HepG2 (cell line): ENCODE measurements at regions not wholly inside any gene's neighbourhood (a gene's known extent, or its start where the extent isn't known, plus 50 kb on each side); places are given as distances from the start of the nearest gene placed in this dataset.

Experiments used
- ATAC-seq: fragments of 200-7000 bp; cut with Tn5 transposase; 3 replicates; pipeline ENCODE4 v1.9.1; 2020; ENCODE audit warnings: mild to moderate bottlenecking, moderate library complexity
- BruUV-seq: library from RNA; stranded (reverse); fragments of 400-500 nt; replicated peaks from 2 replicates; lab custom pipeline; 2021; lab: Mats Ljungman, UMichigan
- CTCF ChIA-PET: fragments of 300-600 bp; formaldehyde crosslinking; extraction: SDS; loops from one replicate; lab custom pipeline; 2021; ENCODE audit warnings: low total read pairs, inconsistent platforms, low intra/inter-chr PET ratio; lab: Yijun Ruan, JAX
- POLR2A ChIA-PET: fragments of 350-600 bp; sonication (Branson Sonifier 250); formaldehyde crosslinking; loops from one replicate; lab custom pipeline; 2020; ENCODE audit warnings: antibody characterized with exemption, inconsistent platforms; lab: Yijun Ruan, JAX
- DNase-seq: peaks from one replicate; pipeline ENCODE4 v3.0.0-alpha.2; 2015; ENCODE audit warnings: low spot score
- FAIRE-seq: peaks from 3 replicates; lab custom pipeline; 2011; peaks lifted over from hg19 to GRCh38; lab: Jason Lieb, UNC
- H2AFZ ChIP-seq: one replicate; pipeline ENCODE4 v1.6.1; 2011; ENCODE audit warnings: low read length, inconsistent platforms
- H3K27ac ChIP-seq: fragments of 300-600 bp; 3 replicates; pipeline ENCODE4 v1.8.0; 2011; ENCODE audit warnings: mixed run types, mild to moderate bottlenecking, mixed read lengths, low read length, inconsistent platforms; ENCODE audit not compliant: insufficient read depth; ENCODE audit errors: extremely low read length
- H3K27me3 ChIP-seq, 2 experiments: fragments of 200-600 bp in 1 of 2; 2 replicates in 1 of 2; 3 replicates in 1 of 2; pipeline versions ENCODE4 v1.6.0 to v1.8.0; 2011; ENCODE audit warnings: low read length in 2 of 2, mild to moderate bottlenecking in 2 of 2, moderate library complexity in 2 of 2, inconsistent platforms in 1 of 2; ENCODE audit not compliant: insufficient read depth in 2 of 2, control insufficient read depth in 1 of 2
- H3K36me3 ChIP-seq, 2 experiments: fragments of 200-600 bp in 1 of 2; replicated peaks in 1 of 2; 2 replicates in 1 of 2; 3 replicates in 1 of 2; pipeline versions ENCODE4 v1.5.1 to v1.8.0; 2011; ENCODE audit warnings: low read length in 2 of 2, inconsistent platforms in 1 of 2; ENCODE audit not compliant: insufficient read depth in 2 of 2, control insufficient read depth in 1 of 2
- H3K4me1 ChIP-seq: 2 replicates; pipeline ENCODE4 v1.5.1; 2012; ENCODE audit warnings: low read length, inconsistent platforms; ENCODE audit not compliant: insufficient read depth
- H3K4me2 ChIP-seq: 2 replicates; pipeline ENCODE4 v1.6.0; 2011; ENCODE audit warnings: low read depth, low read length, inconsistent platforms
- H3K4me3 ChIP-seq, 3 experiments: fragments of 200-600 bp in 1 of 3; sonication (generic), shearing (Covaris generic) in 1 of 3; replicated peaks in 1 of 3; 2 replicates each; pipeline ENCODE4 v1.5.1; 2011 to 2016; ENCODE audit warnings: low read length in 3 of 3, inconsistent platforms in 2 of 3, low read depth in 2 of 3, mild to moderate bottlenecking in 2 of 3, control low read depth in 1 of 3, mixed read lengths in 1 of 3; ENCODE audit not compliant: insufficient read depth in 1 of 3
- H3K79me2 ChIP-seq: one replicate; pipeline ENCODE4 v1.6.1; 2011; ENCODE audit warnings: low read length, inconsistent platforms; ENCODE audit not compliant: insufficient read depth
- H3K9ac ChIP-seq: 2 replicates; pipeline ENCODE4 v1.6.0; 2011; ENCODE audit warnings: mild to moderate bottlenecking, low read depth, low read length, inconsistent platforms; ENCODE audit not compliant: insufficient read depth
- H3K9me3 ChIP-seq: 2 replicates; pipeline ENCODE4 v1.5.1; 2012; ENCODE audit warnings: mild to moderate bottlenecking, low read length
- H4K20me1 ChIP-seq: 2 replicates; pipeline ENCODE4 v1.6.0; 2011; ENCODE audit warnings: inconsistent platforms, mild to moderate bottlenecking, low read length, moderate library complexity; ENCODE audit not compliant: insufficient read depth
- ARID2 ChIP-seq: sonication (generic); formaldehyde crosslinking; IDR thresholded peaks from 2 replicates; pipeline ENCODE4 v1.8.1; 2022; ENCODE audit warnings: mild to moderate bottlenecking, missing genetic modification reagents, borderline replicate concordance
- NFRKB ChIP-seq: fragments of 450-650 bp; IDR thresholded peaks from 2 replicates; pipeline ENCODE4 v1.6.1; 2017
- ZNF24 ChIP-seq: fragments of 450-650 bp; IDR thresholded peaks from 2 replicates; pipeline ENCODE4 v1.6.1; 2017; ENCODE audit warnings: antibody characterized with exemption, mild to moderate bottlenecking
- ZNF629 ChIP-seq: sonication (generic); formaldehyde crosslinking; conservative IDR thresholded peaks from 2 replicates; pipeline ENCODE4 v1.5.0; 2020; ENCODE audit warnings: missing genetic modification reagents
- WGBS: methylation state at CpG from one replicate; pipeline ENCODE4 v1.1.6; 2017; ENCODE audit warnings: low lambda C conversion rate; 5-methylcytosine and 5-hydroxymethylcytosine counted together
- in situ Hi-C: cut with HindIII; loops from 2 replicates; pipeline ENCODE4 v1.10.0; 2017; ENCODE audit warnings: low pct_unique_long_range_greater_than_20kb; ENCODE audit not compliant: extremely low pct_ligation_motif_present
- intact Hi-C: fragments of 100-400 bp; cut with micrococcal nuclease; formaldehyde crosslinking; loops from one replicate; pipeline ENCODE4 v1.10.0; 2022; ENCODE audit not compliant: unreplicated experiment
- TF ChIP-seq, protein P1 (sequence below): sonication (generic); formaldehyde crosslinking; IDR thresholded peaks from 2 replicates; pipeline ENCODE4 v1.5.1; 2020; ENCODE audit warnings: mild to moderate bottlenecking, missing genetic modification reagents, moderate library complexity
- TF ChIP-seq, protein P2 (sequence below): sonication (generic); formaldehyde crosslinking; IDR thresholded peaks from 2 replicates; pipeline ENCODE4 v1.4.0; 2020; ENCODE audit warnings: mild to moderate bottlenecking, missing genetic modification reagents

DNA sequence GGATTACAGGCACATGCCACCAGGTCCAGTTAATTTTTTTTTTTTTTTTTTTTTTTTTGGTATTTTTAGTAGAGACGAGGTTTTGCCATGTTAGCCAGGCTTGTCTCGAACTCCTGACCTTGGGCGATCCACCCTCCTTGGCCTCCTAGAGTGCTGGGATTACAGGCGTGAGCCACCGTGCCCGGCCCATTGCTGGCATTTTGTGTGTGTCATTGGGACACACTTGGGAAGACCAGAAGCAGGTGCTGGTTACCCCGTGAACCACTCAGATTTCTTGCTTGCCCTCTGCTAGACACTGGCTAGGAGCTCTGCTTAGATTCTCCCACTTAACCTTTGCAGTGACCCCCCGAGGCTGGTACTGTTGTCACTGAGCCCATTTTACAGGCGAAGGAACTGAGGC lies 229.3 kb downstream of the IRF8 start:
- no peaks in the 10 kb centered on the region for H3K79me2 ChIP-seq
- H3K27me3 ChIP-seq: peaks cover 2 to 9% of the 10 kb centered on the region in 2 experiments; a peak in 2 of 5 replicates
- CTCF ChIA-PET: no interaction called here
- no peak overlapping the region for H3K4me2 ChIP-seq
- H3K9ac ChIP-seq: no peak overlapping the region
- H3K4me1 ChIP-seq: no peaks in the 10 kb centered on the region
- H4K20me1 ChIP-seq: no peaks in the 10 kb centered on the region
- in situ Hi-C loops: no loop called here
- no peak for FAIRE-seq
- intact Hi-C loops: no loop called here
- BruUV-seq: no TSS peak
- no peaks in the 10 kb centered on the region for H3K36me3 ChIP-seq
- ATAC-seq: no peak
- H2AFZ ChIP-seq: no peak overlapping the region
- H3K9me3 ChIP-seq: no peaks in the 10 kb centered on the region
- H3K4me3 ChIP-seq: no peak overlapping the region
- H3K27ac ChIP-seq: no peak overlapping the region
- whole genome bisulfite sequencing: 52% methylated on average over 9 of the region's 9 CpGs
- TF ChIP-seq, protein P1, sequence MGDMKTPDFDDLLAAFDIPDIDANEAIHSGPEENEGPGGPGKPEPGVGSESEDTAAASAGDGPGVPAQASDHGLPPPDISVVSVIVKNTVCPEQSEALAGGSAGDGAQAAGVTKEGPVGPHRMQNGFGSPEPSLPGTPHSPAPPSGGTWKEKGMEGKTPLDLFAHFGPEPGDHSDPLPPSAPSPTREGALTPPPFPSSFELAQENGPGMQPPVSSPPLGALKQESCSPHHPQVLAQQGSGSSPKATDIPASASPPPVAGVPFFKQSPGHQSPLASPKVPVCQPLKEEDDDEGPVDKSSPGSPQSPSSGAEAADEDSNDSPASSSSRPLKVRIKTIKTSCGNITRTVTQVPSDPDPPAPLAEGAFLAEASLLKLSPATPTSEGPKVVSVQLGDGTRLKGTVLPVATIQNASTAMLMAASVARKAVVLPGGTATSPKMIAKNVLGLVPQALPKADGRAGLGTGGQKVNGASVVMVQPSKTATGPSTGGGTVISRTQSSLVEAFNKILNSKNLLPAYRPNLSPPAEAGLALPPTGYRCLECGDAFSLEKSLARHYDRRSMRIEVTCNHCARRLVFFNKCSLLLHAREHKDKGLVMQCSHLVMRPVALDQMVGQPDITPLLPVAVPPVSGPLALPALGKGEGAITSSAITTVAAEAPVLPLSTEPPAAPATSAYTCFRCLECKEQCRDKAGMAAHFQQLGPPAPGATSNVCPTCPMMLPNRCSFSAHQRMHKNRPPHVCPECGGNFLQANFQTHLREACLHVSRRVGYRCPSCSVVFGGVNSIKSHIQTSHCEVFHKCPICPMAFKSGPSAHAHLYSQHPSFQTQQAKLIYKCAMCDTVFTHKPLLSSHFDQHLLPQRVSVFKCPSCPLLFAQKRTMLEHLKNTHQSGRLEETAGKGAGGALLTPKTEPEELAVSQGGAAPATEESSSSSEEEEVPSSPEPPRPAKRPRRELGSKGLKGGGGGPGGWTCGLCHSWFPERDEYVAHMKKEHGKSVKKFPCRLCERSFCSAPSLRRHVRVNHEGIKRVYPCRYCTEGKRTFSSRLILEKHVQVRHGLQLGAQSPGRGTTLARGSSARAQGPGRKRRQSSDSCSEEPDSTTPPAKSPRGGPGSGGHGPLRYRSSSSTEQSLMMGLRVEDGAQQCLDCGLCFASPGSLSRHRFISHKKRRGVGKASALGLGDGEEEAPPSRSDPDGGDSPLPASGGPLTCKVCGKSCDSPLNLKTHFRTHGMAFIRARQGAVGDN (CRISPR knock-in tag): no peak
- 0 out of 2 replicates have a peak, but pooled peaks have one; percentile 54 for TF ChIP-seq ZNF629 (CRISPR knock-in tag)
- DNase-seq: no peak
- POLR2A ChIA-PET: no interaction called here

DNA sequence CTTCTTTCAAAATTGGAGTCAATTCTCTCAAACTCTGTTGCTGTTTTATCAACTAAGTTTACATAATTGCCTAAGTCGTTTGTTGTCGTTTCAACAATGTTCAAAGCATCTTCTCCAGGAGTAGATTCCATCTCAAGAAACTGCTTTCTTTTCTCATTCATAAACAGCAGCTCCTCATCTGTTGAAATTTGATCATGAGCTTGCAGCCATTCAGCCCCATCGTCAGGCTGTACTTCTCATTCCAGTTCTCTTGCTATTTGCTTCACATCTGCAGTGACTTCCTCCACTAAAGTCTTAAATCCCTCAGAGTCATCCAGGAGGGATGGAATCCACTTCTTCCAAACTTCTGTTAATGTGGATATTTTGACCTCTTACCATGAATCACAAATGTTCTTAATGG lies 230.6 kb downstream of the IRF8 start:
- ChIA-PET CTCF (no interaction called here), POLR2A (no interaction called here)
- FAIRE-seq (no peak), DNase-seq (no peak), ATAC-seq (no peak)
- Histone ChIP-seq H2AFZ (no peak overlapping the region), H4K20me1 (no peaks in the 10 kb centered on the region), H3K27me3 (peaks cover 2 to 6% of the 10 kb centered on the region in 2 experiments; a peak in 1 of 5 replicates), H3K4me3 (no peak overlapping the region), H3K36me3 (no peaks in the 10 kb centered on the region), H3K27ac (no peak overlapping the region), H3K9me3 (no peaks in the 10 kb centered on the region), H3K9ac (no peak overlapping the region), H3K79me2 (no peaks in the 10 kb centered on the region), H3K4me2 (no peak overlapping the region), H3K4me1 (no peaks in the 10 kb centered on the region)
- TF ChIP-seq, protein P2, sequence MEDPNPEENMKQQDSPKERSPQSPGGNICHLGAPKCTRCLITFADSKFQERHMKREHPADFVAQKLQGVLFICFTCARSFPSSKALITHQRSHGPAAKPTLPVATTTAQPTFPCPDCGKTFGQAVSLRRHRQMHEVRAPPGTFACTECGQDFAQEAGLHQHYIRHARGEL (CRISPR knock-in tag): no peak
- TF ChIP-seq ZNF24 (no peak), NFRKB (no peak), ARID2 (CRISPR knock-in tag) (no peak)
- in situ Hi-C loops (no loop called here), intact Hi-C loops (no loop called here)
- BruUV-seq: no TSS peak
- WGBS: 28% methylated on average over 3 of the region's 3 CpGs
